HL-60 (cell line): ENCODE measurements at regions not wholly inside any gene's neighbourhood (a gene's known extent, or its start where the extent isn't known, plus 50 kb on each side); places are given as distances from the start of the nearest gene placed in this dataset.

ENCODE experiments used
- TF ChIP-seq, protein P1 (sequence below): IDR thresholded peaks from one replicate; pipeline ENCODE4 v1.5.1; 2011; ENCODE audit warnings: low read length, control low read depth, inconsistent platforms; ENCODE audit not compliant: insufficient read depth
- TF ChIP-seq, protein P2 (sequence below): IDR thresholded peaks from 2 replicates; pipeline ENCODE4 v1.6.1; 2012; ENCODE audit warnings: low read depth; ENCODE audit not compliant: insufficient replicate concordance

DNA sequence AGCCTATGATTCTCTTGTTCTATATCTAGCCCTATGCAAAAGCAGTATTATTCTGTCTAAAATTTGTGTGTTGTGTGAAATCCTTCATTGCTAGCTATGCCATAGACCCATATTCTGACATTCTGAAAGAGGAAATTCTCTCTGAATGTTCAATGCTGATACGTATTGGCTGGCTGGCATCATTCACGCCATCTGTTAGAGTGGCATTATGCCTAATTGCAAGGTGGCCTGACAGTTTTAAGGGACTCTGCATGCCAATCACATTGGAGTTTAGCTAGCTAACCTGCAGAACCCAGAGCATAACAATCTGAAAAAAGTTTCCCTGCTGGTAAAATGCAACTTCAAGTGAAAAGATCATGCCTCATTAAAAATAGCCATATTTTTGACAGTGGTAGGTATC lies 316.0 kb downstream of the SOX11 start:
- TF ChIP-seq, protein P1, sequence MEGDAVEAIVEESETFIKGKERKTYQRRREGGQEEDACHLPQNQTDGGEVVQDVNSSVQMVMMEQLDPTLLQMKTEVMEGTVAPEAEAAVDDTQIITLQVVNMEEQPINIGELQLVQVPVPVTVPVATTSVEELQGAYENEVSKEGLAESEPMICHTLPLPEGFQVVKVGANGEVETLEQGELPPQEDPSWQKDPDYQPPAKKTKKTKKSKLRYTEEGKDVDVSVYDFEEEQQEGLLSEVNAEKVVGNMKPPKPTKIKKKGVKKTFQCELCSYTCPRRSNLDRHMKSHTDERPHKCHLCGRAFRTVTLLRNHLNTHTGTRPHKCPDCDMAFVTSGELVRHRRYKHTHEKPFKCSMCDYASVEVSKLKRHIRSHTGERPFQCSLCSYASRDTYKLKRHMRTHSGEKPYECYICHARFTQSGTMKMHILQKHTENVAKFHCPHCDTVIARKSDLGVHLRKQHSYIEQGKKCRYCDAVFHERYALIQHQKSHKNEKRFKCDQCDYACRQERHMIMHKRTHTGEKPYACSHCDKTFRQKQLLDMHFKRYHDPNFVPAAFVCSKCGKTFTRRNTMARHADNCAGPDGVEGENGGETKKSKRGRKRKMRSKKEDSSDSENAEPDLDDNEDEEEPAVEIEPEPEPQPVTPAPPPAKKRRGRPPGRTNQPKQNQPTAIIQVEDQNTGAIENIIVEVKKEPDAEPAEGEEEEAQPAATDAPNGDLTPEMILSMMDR: no peak
- TF ChIP-seq, protein P2, sequence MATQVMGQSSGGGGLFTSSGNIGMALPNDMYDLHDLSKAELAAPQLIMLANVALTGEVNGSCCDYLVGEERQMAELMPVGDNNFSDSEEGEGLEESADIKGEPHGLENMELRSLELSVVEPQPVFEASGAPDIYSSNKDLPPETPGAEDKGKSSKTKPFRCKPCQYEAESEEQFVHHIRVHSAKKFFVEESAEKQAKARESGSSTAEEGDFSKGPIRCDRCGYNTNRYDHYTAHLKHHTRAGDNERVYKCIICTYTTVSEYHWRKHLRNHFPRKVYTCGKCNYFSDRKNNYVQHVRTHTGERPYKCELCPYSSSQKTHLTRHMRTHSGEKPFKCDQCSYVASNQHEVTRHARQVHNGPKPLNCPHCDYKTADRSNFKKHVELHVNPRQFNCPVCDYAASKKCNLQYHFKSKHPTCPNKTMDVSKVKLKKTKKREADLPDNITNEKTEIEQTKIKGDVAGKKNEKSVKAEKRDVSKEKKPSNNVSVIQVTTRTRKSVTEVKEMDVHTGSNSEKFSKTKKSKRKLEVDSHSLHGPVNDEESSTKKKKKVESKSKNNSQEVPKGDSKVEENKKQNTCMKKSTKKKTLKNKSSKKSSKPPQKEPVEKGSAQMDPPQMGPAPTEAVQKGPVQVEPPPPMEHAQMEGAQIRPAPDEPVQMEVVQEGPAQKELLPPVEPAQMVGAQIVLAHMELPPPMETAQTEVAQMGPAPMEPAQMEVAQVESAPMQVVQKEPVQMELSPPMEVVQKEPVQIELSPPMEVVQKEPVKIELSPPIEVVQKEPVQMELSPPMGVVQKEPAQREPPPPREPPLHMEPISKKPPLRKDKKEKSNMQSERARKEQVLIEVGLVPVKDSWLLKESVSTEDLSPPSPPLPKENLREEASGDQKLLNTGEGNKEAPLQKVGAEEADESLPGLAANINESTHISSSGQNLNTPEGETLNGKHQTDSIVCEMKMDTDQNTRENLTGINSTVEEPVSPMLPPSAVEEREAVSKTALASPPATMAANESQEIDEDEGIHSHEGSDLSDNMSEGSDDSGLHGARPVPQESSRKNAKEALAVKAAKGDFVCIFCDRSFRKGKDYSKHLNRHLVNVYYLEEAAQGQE: no peak
